Lower leg skin (tissue), 4 donors: ENCODE measurements at regions not wholly inside any gene's neighbourhood (a gene's known extent, or its start where the extent isn't known, plus 50 kb on each side); places are given as distances from the start of the nearest gene placed in this dataset.

ENCODE experiments used
- DNase-seq, 2 donors: peaks; one replicate each; pipeline ENCODE4 v3.0.0-alpha.2; 2019; ENCODE audit warnings: low spot score in 2 of 2
- H3K4me3 ChIP-seq: fragments of 200-600 bp; sonication (generic); 2 replicates; pipeline ENCODE4 v1.5.1; 2017; ENCODE audit warnings: mild to moderate bottlenecking, low read depth; ENCODE audit not compliant: poor library complexity, severe bottlenecking
- POLR2A ChIP-seq, 2 donors: fragments of 450-650 bp; IDR thresholded peaks; one replicate each; pipeline ENCODE4 v1.6.1; 2016 to 2017; ENCODE audit warnings: antibody characterized with exemption in 2 of 2, mild to moderate bottlenecking in 1 of 2, moderate library complexity in 1 of 2
- WGBS, 2 donors: methylation state at CpG; one replicate each; pipeline ENCODE4 v1.1.5; 2018; 5-methylcytosine and 5-hydroxymethylcytosine counted together
- intact Hi-C: fragments of 100-400 bp; cut with DNase I; formaldehyde crosslinking; loops from one replicate; pipeline ENCODE4 v1.15.0; 2023; ENCODE audit warnings: low total_unique reads
- TF ChIP-seq, protein P1 (sequence below), 3 donors: fragments of 450-650 bp; IDR thresholded peaks; one replicate each; pipeline ENCODE4 v1.5.1; 2016; ENCODE audit warnings: antibody characterized with exemption in 3 of 3, mild to moderate bottlenecking in 3 of 3, moderate library complexity in 2 of 3

DNA sequence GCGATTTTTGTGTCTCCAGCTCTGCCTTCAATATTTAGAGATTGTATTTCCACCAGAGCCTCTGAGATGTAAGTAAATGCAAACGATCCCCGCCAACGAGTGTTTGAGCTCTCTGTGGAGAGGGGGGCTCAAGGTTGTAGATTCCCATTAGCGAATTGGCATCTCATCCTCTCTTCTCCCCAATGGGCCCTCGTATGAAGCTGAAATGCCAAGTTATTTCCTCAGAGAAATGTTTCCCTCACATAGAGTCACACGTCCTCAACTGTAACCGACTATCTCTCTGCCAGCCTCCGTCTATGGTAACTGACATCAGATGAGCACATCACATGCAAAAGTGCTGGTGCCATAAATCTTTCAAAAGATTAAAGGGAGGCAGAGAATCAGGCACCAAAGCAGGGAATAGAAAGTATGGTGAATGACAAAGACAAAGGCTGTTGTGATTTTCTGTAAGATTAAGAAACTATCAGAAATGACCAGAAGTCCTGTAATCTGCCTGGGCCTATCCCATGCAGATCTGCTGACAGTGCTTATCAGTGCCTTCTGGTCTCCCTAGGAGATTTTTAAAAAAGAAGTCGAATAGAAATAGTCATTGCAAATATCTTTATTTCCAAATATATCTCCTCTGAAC lies 157.1 kb downstream of the PDGFRA start:
- WGBS, 2 donors, result 65 to 78% methylated on average over 10 of the region's 10 CpGs
- no peak overlapping the region for H3K4me3 ChIP-seq
- no peak for DNase-seq
- intact Hi-C loops, result no loop called here
- TF ChIP-seq, protein P1, sequence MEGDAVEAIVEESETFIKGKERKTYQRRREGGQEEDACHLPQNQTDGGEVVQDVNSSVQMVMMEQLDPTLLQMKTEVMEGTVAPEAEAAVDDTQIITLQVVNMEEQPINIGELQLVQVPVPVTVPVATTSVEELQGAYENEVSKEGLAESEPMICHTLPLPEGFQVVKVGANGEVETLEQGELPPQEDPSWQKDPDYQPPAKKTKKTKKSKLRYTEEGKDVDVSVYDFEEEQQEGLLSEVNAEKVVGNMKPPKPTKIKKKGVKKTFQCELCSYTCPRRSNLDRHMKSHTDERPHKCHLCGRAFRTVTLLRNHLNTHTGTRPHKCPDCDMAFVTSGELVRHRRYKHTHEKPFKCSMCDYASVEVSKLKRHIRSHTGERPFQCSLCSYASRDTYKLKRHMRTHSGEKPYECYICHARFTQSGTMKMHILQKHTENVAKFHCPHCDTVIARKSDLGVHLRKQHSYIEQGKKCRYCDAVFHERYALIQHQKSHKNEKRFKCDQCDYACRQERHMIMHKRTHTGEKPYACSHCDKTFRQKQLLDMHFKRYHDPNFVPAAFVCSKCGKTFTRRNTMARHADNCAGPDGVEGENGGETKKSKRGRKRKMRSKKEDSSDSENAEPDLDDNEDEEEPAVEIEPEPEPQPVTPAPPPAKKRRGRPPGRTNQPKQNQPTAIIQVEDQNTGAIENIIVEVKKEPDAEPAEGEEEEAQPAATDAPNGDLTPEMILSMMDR (IDR thresholded peaks at IDR 0.05), result no peak
- no peak for TF ChIP-seq POLR2A (IDR thresholded peaks at IDR 0.05)

DNA sequence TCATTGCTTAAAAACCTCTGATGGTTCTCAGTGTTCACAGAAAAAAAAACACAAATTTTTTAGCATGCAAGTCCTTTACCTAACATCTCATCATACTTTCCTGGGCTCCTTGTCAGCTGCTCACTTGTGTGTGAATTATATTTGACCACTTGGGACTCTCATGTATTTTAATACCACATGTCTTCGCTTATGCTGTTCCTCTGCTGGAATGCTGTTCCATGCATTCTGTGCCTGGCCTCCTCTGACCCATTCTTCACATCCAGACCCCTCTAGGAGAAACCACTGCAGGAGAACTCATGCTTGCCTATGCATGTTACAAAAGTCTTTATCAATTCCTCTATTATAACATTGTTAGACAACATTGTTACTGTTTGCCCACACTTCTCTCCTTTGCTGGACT lies 157.6 kb downstream of the PDGFRA start:
- H3K4me3 ChIP-seq, result no peak overlapping the region
- DNase-seq, result no peak
- TF ChIP-seq, protein P1 (IDR thresholded peaks at IDR 0.05), result no peak
- TF ChIP-seq POLR2A (IDR thresholded peaks at IDR 0.05), result no peak
- intact Hi-C loops, result no loop called here
- 92 to 100% methylated on average over 1 of the region's 1 CpG for WGBS, 2 donors

DNA sequence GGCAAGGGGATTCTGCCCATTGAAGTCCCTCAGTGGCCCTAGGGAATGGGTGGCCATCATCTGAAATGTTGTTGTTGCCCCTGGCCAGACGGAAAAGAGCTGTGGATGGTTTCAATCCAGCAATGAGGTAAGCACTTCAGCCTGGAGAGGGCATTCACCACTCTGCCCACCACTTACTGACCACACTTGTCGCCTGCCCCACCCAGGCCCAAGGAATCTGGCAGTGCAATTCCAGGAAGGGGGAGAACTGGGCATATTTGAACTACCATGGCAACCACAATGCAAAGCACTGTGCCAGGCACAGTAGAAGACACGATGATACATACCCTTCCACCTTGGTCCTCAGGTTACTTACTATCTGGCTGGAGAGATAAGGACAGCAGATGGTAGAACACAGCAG lies 161.6 kb downstream of the PDGFRA start:
- WGBS, 2 donors, result 64 to 79% methylated on average over 3 of the region's 3 CpGs
- no peak for TF ChIP-seq POLR2A (IDR thresholded peaks at IDR 0.05)
- TF ChIP-seq, protein P1 (IDR thresholded peaks at IDR 0.05), result no peak
- intact Hi-C loops, result no loop called here

DNA sequence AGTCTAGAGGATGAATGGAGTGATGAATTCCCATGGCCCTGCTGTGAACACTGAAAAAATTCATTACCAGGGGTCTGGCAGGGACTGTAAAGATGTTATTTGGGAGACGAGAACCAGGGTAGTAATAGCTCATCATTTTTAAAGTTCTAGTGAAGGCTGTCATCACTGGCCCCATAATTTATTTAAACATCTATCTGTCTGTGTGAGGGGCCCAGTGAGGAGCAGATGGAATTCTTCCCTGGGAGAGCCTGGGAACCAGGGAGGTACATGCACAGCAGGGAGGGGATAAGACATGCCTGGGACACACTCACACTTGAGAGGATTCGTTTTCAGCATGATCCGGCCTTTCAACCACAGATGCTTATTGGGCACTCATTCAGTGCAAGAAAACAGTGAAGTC lies 162.0 kb downstream of the PDGFRA start:
- no peak for TF ChIP-seq POLR2A (IDR thresholded peaks at IDR 0.05)
- TF ChIP-seq, protein P1 (IDR thresholded peaks at IDR 0.05), result no peak
- H3K4me3 ChIP-seq, result no peak overlapping the region
- WGBS, 2 donors, result 13 to 21% methylated on average over 3 of the region's 3 CpGs
- no peak for DNase-seq
- intact Hi-C loops, result no loop called here

More for the DNA sequence above, 161.6 kb downstream of the PDGFRA start:
- H3K4me3 ChIP-seq, result no peak overlapping the region
- DNase-seq, result no peak

DNA sequence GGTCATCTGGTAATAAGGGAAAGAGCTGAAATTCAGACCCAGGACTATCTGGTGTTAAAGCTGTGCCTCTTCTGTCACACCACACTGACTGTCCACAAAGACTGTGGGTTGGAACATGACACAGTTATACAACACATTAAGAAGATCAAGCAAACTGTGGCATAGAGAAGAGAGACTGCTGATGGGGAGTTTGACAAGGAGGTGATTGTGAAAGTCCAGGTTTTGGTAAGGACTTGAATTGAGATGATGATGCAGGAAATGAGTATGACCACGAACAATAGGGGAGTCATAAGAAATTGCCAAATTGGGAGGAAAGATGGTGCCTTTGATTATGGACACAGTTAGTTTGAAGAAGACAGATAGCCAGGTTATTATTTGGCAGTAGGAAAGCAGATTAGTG lies 163.4 kb downstream of the PDGFRA start:
- TF ChIP-seq, protein P1 (IDR thresholded peaks at IDR 0.05), result no peak
- TF ChIP-seq POLR2A (IDR thresholded peaks at IDR 0.05), result no peak
- intact Hi-C loops, result no loop called here
- WGBS, 2 donors, result 61 to 76% methylated on average over 1 of the region's 1 CpG
- no peak overlapping the region for H3K4me3 ChIP-seq
- no peak for DNase-seq

DNA sequence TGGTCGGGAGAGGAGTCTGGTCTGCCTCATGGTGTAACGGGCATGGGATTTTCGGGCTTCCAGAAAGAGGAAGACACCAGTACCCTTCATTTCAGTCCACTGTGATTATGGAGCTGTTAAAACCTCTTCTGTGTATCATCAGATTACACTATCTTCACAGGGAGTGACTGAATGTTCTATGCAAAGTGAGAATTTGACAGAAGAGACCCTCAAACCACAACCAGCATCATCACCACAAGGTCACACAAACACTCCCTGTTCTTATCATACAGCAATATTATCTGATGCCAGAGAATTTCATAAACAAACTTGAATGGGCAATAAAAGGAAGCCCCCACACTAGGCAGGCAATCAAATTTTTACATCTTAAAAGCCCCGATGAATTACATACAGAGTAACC lies 164.2 kb downstream of the PDGFRA start:
- WGBS, 2 donors, result 82 to 89% methylated on average over 4 of the region's 4 CpGs
- H3K4me3 ChIP-seq, result no peak overlapping the region
- no peak for DNase-seq
- TF ChIP-seq, protein P1 (IDR thresholded peaks at IDR 0.05), result no peak
- no peak for TF ChIP-seq POLR2A (IDR thresholded peaks at IDR 0.05)
- intact Hi-C loops, result no loop called here
